ENCODE measurements at regions not wholly inside any gene's neighbourhood (a gene's known extent, or its start where the extent isn't known, plus 50 kb on each side); places are given as distances from the start of the nearest gene placed in this dataset.

DNA sequence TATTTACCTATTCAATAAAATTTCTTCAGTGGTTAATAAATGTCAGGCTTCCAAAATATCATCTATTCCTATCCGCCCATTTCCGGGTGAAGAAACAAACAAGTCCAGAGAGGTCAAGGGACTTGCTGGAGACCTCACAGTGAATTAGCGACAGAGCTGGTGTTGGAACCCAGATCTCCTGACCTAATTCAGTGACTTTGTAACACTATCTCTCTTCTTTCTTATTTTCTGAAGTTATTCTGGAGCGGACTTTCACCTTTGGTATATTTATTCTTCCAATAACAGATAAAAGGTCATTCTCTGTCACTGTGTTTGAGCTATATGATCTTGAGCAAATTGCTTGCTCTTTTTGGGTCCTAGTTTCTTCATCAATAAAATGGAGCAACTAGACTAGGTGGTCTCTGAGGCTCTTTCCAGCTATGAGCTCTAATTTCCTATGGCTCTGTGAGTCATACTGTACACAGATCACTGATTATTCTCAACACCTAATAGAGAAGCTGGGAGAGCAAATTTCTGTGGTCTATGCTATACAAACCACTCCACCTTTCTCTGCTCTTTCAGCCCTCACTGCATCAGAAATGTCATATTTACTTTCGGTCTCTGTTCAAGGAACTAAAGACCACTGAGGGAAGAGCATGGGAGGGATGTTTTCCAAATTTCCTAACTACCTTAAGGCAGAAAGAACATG is 113.2 kb upstream of the IGSF1 start (continued):
- TF ChIP-seq RBAK (tag by site-specific recombination; IDR thresholded peaks at IDR 0.05) (no peak), ZBTB7A (tag by site-specific recombination; IDR thresholded peaks at IDR 0.05; ENCODE audit: low read depth) (no peak), ZNF366 (tag by site-specific recombination; conservative IDR thresholded peaks at IDR 0.05) (no peak), ZFP37 (tag by site-specific recombination; IDR thresholded peaks at IDR 0.05) (no peak), ZNF571 (tag by site-specific recombination; IDR thresholded peaks at IDR 0.05) (no peak), ZNF837 (tag by site-specific recombination; IDR thresholded peaks at IDR 0.05) (no peak), ZNF157 (tag by site-specific recombination; IDR thresholded peaks at IDR 0.05) (no peak), BCL6B (tag by site-specific recombination; IDR thresholded peaks at IDR 0.05) (no peak), IKZF3 (tag by site-specific recombination; IDR thresholded peaks at IDR 0.05) (no peak), ZNF24 (tag by site-specific recombination; IDR thresholded peaks at IDR 0.05) (no peak), ZNF214 (tag by site-specific recombination; IDR thresholded peaks at IDR 0.05; ENCODE audit: borderline replicate concordance) (no peak)

- TF ChIP-seq ZNF558 (tag by site-specific recombination; IDR thresholded peaks at IDR 0.05) (no peak), ZNF843 (tag by site-specific recombination; IDR thresholded peaks at IDR 0.05) (no peak), ZNF211 (tag by site-specific recombination; IDR thresholded peaks at IDR 0.05; ENCODE audit: low read depth) (no peak), ZNF132 (tag by site-specific recombination; IDR thresholded peaks at IDR 0.05; ENCODE audit: borderline replicate concordance) (no peak), ZNF658 (tag by site-specific recombination; IDR thresholded peaks at IDR 0.05) (no peak), ZNF521 (tag by site-specific recombination; IDR thresholded peaks at IDR 0.05) (no peak), ZBTB21 (tag by site-specific recombination; IDR thresholded peaks at IDR 0.05) (no peak), ZNF645 (tag by site-specific recombination; IDR thresholded peaks at IDR 0.05) (no peak), CTCF (tag by site-specific recombination; IDR thresholded peaks at IDR 0.05) (no peak)
- TF ChIP-seq, protein P1, sequence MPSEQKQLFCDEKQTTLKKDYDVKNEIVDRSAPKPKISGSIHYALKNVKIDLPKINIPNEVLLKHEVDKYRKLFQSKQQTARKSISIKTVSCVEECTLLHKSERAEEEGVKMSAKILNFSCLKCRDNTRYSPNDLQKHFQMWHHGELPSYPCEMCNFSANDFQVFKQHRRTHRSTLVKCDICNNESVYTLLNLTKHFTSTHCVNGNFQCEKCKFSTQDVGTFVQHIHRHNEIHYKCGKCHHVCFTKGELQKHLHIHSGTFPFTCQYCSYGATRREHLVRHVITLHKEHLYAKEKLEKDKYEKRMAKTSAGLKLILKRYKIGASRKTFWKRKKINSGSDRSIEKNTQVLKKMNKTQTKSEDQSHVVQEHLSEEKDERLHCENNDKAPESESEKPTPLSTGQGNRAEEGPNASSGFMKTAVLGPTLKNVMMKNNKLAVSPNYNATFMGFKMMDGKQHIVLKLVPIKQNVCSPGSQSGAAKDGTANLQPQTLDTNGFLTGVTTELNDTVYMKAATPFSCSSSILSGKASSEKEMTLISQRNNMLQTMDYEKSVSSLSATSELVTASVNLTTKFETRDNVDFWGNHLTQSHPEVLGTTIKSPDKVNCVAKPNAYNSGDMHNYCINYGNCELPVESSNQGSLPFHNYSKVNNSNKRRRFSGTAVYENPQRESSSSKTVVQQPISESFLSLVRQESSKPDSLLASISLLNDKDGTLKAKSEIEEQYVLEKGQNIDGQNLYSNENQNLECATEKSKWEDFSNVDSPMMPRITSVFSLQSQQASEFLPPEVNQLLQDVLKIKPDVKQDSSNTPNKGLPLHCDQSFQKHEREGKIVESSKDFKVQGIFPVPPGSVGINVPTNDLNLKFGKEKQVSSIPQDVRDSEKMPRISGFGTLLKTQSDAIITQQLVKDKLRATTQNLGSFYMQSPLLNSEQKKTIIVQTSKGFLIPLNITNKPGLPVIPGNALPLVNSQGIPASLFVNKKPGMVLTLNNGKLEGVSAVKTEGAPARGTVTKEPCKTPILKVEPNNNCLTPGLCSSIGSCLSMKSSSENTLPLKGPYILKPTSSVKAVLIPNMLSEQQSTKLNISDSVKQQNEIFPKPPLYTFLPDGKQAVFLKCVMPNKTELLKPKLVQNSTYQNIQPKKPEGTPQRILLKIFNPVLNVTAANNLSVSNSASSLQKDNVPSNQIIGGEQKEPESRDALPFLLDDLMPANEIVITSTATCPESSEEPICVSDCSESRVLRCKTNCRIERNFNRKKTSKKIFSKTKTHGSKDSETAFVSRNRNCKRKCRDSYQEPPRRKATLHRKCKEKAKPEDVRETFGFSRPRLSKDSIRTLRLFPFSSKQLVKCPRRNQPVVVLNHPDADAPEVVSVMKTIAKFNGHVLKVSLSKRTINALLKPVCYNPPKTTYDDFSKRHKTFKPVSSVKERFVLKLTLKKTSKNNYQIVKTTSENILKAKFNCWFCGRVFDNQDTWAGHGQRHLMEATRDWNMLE (tag by site-specific recombination; conservative IDR thresholded peaks at IDR 0.05; ENCODE audit: low read depth) = no peak
- Histone ChIP-seq H3K9me3 (ENCODE audit: control insufficient read depth, insufficient read depth, low read depth, low read length) (no peaks in the 10 kb centered on the region), H3K4me1 (ENCODE audit: control insufficient read depth, insufficient read depth, low read length) (no peaks in the 10 kb centered on the region), H3K36me3 (ENCODE audit: control insufficient read depth in 2 of 2, insufficient read depth in 1 of 2, low read length in 2 of 2) (no peaks in the 10 kb centered on the region), H3K4me3 (ENCODE audit: low read depth, low read length) (no peak overlapping the region), H3K27ac (ENCODE audit: extremely low read depth, low read depth, low read length) (no peak overlapping the region)
- POLR2A ChIA-PET = no interaction called here
- CTCF ChIA-PET = no interaction called here
Observed at GRCh38 chrX:131405497-131405896, 116.4 kb upstream of the IGSF1 start.
